NCI-H1092 treated with DMSO at 0.1 percent for 48 hours (cell line): ENCODE measurements at regions not wholly inside any gene's neighbourhood (a gene's known extent, or its start where the extent isn't known, plus 50 kb on each side); places are given as distances from the start of the nearest gene placed in this dataset.
A peak's percentile ranks its signal among the peaks of the same experiment; 100 is the strongest.
"Not testable (repeated sequence)": the region's sequence is repeated elsewhere in the genome, so short reads cannot be mapped to it uniquely, and the experiment has no call there.

Experiments
- DNase-seq: peaks from one replicate; lab custom pipeline; 2025; lab: John Stamatoyannopoulos, UW

DNA sequence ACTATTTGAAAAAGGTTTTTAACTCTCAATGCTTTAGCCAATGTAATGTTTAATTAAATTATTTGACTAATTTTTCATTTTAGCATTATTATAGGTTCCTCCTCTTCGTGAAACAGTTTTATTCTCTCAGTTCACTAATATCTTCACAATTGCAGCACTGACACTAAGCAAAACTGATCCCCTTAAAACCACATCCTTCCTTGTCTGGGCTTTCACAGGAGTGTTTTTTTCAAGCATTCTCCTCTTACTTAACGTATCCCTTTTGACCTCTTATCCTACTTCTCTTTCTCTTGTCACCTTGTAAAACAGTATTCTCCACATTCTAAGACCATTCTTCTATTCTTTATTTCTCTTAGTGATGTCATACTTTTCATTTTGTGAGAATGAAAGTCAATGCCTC lies 112.8 kb downstream of the DSC3 start:
- DNase-seq = no peak

GRCh38 chr18:30929065-30929464 lies 113.5 kb downstream of the DSC3 start:
- DNase-seq = no peak

- no peak for DNase-seq
These were observed 114.9 kb downstream of the DSC3 start for GRCh38 chr18:30927517-30928075.

DNA sequence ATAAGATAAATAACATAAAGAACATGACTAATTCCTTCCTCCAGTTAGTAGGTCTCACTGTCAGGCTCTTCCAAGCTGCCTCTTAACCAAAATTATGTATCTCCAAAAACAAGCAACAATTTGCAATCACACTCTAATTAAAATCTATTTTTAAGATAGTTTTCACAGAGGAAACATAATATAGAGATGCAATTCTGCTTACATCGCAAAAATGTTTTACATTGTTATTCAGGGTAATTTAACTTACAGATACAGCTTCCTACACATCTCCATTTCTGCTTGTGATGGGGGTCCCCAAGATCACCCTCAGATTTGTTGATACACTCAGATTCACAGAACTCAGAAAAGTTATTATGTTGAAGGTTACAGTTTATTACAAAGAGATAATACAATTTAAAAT lies 115.5 kb downstream of the DSC3 start:
- DNase-seq = no peak

DNA sequence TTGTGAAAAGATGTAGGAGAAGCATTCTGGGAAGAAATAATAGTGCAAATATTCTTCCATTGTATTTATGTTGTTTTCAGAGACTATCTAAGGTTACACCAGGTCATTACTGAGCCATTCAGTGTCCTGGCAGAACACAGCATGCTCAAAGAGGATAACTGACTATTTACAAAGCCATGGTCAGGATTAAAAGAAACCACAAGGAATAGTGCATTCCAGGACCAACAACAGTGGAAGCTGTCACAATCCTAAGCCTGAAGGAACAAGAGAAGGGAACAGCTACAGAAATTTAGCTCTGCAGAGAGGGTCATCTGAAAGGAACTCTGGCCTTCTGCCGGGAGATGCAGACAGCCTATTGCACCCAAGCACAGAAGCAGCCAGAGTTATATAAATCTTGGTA lies 116.7 kb downstream of the DSC3 start:
- DNase-seq = no peak

DNA sequence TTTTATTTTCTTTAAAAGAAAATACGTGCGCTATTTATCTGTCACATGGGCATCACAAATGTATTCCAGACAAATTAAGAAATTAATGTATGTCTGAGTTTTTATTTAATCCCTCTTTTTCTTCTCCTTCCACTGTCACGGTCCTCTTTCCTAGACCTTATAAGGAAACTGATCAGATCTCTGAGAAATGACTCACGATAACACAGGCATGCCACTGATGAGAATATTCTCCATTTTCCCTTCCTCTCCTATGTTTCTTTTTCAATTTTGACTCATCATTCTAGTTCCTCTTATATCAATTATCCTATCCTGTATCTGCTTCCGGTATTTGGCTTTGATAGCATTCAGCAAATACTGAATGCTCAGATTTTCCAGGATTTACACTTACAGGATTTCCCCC lies 121.8 kb downstream of the DSC3 start:
- no peak for DNase-seq

DNA sequence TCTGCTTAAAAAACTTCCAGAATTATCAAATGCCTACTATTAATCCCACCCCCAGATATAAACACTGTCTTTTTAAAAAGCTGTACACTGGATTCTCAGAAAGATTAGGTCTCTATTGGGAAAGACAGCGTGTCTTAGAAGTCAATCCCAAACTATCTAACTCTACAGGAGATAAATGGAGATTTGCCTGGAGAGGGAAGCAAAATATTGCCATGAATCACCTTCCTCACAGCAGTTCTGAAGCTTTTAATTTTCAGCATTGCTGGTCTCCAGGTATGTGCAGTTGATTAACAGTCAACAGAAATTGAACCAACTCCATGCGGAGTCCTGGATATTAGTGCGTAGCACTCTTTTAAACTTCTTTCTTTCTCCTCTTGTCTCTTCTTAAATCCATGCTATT lies 122.2 kb downstream of the DSC3 start:
- DNase-seq = no peak

DNA sequence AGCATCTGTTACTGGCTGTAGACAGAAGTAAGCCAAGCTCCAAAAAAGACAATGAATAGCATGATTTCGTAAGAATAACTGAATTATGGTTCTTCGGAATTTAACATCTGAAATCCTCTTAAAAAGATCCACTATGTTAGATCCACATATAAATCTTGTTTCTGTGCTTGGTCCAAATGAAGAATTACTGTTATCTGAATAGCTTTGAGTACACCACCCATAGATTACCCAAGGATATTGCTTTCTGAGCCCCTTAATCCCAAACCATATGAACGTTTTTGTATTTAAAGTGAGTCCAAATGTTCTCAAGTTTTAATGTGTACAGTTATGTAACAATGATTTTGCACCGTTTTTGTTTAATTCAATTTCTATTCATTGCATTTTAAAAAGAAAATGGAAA lies 124.9 kb downstream of the DSC3 start:
- DNase-seq = no peak

- DNase-seq = no peak
These were observed 127.1 kb downstream of the DSC3 start for GRCh38 chr18:30915336-30915988.

DNA sequence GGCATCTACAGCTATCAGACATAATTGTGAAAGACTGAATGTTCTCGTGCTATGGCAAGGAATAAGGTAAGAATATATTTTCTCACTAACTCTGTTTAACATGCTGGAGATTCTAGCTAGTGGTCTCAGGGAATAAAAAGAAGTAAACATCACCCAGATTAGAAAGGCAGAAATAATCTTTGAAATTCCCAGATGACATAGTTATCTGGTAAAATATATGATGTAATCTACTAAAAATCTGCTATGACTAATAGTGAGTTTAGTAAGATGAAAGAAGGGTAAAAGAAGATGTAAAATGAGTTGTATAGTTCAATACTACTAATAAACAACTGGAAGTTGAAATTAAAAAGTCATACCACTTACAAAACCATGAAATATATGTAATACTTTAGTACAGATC lies 134.2 kb downstream of the DSC3 start:
- no peak for DNase-seq

GRCh38 chr18:30903566-30903965 lies 139.0 kb downstream of the DSC3 start:
- no peak for DNase-seq

DNA sequence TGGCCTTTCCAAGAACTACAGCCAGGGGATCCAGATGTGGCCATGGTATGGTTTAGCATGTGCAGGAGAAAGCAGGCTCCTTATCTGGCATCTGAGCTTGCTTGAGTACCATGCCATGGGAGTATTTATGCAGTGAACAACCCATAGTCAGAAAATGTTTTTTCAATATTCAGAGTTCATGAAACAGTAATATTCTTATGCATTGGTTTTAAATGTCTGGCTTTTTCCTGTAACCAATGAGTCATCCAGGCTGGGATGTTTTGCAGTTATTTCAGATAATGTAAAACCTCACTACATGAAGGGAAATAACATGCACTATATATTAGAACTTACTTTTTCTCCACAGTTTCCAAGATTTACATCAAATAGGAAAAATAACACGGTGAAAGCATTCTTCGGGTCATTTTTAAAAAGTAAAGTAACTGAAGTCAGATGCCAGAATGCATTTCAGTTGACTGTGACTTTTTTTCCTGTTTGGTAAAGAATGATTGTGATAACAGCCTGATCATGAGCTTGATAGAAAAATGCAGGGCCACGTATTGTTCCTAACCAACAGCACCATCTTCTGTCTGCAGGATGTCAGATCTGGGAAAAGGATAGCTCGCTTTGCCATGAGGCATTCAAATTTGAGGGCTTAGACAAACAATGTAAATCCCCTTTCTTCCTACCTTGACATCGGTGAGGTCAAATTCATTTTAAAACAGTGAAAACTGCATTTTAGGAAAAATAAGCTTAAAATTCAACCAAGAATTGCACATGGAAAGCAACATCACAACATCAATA lies 152.8 kb downstream of the DSC3 start:
- peak; percentile 87 for DNase-seq

DNA sequence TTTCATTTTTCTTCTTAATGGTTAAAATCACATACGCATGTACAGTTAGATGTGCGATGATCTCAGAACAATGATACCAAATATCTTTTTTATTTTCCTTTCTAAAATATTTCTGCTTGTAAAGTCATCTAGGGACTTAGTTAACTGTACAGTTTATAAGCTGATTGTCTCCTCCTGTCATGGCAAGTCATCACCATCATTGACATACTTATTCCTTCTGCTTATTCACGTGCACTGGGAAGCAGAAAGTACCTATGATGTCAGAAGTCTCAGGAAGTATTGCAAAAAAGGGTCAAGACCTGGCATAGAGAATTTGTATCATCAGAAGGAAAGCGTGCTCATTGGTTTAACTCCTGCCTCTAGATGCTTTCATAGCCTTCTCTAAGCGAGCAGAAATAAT lies 154.2 kb downstream of the DSC3 start:
- DNase-seq = no peak

DNA sequence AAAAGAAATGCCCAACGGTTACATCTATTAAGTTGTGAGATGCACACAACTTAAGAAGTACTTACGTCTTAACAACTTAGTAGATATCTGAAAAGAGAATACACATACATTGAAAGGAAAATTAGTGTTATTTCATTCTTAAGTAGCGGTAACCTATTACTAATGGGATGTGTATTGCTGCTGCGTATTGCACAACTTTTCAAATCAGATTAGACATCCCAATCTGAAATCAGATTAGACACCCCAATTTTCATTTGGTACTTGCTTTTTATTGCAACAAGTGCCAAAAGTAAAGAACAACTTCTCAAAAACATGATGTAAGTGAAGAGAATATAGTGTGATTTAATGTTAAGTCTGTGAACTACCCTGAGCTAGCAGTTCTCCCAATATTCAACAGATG lies 155.5 kb downstream of the DSC3 start:
- no peak for DNase-seq

DNA sequence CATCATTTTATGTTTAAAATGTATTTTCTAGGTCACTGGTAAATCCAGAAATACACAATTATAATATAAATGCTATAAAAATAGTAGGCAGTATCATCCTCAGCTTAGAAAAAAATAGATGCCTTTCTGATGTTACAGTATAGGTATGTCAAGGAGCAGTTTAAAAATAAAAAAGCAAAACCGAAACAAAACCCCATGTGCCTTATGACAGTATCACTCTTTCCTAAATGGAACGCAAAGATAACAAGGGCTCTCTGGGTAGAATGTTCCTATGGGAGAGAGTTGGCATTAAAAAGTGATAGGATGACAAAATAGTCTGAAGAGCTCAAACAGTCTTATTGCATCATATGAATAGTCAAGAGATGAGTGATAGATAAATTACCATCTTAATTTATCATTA lies 172.1 kb downstream of the DSC3 start:
- DNase-seq = no peak

DNA sequence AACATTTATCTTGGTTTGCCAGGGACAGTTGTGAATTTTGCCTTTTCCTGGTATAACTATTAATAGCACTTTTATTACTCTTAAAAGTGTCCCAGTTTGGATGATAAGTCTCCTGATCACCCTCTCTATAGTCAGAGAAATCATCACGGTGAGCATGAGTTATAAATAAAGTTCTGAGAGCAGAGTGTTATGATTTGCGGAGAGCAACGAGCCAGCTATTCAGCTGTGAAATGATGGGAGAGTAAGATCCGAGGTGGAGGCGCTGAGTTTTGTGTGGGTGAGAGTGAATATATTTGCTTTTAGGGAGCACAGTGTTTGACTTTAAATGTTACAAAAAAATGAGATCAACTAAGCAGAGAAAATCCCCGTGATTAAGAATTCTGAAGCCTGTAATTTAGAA lies 179.6 kb downstream of the DSC3 start:
- DNase-seq = no peak

DNA sequence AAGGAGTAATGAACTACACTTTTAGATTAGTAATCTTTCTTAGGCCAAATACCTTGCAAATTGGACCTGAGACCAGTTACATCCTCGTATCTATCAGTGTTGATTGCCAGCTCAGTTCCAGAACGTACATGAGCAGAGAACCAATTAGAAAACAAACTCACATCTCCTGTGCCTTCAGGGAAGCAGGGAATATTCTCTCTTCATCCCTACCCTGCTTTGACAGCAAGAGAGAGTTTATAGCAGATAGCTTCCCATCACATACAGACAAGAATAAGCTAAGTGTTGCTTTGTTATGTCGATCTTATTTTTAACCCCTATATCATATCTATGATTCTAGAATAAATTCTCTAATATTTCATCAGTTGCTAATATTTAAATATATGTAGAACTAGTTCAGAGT lies 181.8 kb downstream of the DSC3 start:
- no peak for DNase-seq

DNA sequence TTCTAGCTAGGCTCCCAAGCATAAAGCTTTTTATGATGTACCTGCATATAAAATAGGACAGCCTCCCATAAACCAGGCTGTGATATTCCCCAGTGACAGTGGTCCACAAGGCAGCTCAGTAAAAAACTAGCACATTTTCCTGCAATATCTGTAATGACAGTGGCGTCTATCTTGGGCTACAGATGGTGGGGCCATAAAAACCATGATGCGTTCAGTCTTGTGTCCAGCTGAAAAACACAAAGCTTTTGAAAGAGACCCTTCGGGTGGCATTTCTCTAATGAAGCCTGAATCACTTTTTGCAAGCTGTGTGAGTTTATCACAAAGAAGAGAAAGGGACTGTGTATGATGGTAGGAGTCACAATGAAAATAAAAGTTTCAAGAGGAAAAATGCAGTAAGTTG lies 183.5 kb downstream of the DSC3 start:
- no peak for DNase-seq

GRCh38 chr18:30858560-30858959 lies 184.0 kb downstream of the DSC3 start:
- DNase-seq = no peak

DNA sequence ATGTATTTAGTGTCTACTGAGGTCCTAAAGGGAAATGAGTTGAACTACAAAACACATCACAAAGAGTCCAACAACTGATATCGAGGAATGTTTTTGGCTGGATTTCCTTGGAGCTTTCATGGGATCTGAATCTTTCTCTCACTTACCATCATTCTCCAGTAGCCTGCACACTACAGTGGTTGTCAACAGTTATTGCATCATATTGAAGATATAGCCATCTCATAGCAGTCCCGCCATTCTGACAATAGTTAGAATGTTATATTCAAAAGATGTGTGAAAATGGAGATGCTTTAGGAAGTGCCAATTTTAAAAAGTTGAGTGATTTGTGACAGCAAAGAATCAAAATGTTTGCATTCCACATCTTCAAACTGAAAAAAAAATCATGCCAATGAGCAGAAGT lies 186.8 kb downstream of the DSC3 start:
- DNase-seq = no peak

DNA sequence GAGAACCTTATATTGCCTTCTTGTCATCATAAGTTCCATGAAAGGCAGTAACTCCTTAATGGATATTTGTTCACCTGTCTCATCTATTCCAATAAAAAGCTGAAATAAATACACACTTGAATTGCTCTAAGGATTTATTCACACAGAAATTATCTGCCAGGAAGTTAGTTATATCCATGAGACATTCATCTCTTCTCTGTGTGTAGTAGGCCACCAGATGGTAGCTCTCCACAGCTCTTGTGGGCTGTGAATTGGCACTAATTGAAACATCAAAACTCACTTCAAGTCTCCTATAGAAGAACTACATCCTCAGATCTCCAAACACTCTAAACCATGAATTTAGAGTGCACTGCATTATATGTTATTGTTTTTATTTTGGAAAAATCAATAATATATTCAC lies 189.6 kb downstream of the DSC3 start:
- DNase-seq = peak; percentile 97

DNA sequence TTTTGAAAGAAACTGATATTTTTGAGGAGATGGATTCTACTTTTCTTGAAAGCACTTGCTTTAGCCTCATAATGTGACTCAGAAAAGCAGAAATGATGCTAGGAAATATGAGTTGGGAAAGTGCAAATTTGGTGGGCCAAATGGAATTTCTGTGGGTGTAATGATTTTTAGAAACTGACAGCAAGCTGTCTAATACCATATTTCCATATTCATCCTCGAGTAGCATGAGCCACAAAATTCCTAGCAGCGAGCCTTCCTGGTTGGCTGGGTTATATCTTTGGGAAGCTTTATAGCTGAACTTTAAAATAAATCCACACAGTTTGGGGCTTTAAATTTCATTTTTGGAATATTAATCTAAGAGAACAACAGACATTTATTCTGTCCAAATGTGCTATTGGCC lies 190.0 kb downstream of the DSC3 start:
- no peak for DNase-seq

DNA sequence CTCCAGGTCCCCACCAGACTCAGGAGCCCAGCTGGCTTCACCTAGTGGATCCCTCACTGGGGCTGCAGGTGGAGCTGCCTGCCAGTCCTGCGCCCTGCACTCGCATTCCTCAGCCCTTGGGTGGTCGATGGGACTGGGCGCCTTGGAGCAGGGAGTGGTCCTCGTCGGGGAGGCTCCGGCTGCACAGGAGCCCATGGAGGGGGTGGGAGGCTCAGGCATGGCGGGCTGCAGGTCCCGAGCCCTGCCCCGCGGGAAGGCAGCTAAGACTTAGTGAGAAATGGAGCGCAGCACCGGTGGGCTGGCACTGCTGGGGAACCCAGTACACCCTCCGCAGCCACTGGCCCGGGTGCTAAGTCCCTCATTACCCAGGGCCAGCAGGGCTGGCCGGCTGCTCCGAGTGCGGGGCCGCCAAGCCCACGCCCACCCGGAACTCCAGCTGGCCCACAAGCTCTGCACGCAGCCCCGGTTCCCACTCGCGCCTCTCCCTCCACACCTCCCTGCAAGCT lies 203.4 kb downstream of the DSC3 start:
- DNase-seq = not testable (repeated sequence)
